ENCODE measurements at regions not wholly inside any gene's neighbourhood (a gene's known extent, or its start where the extent isn't known, plus 50 kb on each side); places are given as distances from the start of the nearest gene placed in this dataset.

DNA sequence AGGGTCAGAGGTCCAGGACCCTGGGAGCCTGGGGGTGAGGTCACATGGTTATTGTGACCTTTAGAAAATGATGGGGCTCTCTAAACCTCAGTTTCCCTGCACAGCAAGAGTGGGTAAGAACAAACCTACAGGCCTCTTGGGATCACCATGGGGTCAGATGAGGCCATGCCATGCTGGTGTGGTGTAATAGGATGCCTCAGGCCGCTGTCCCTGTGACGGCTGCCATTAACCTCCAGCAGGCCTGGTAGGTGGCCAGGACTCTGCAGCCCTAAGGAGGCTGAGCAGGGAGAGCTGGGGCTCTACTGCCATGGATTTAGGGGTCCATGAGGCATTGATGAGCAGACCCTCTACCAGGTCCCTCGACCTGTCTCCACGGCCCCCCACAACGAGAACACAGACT lies 265.5 kb downstream of the CTTN start:
- TF ChIP-seq ARID2 (CRISPR knock-in tag; IDR thresholded peaks at IDR 0.05; ENCODE audit: borderline replicate concordance) (no peak), ZFP41 (CRISPR knock-in tag; IDR thresholded peaks at IDR 0.05; ENCODE audit: borderline replicate concordance) (no peak), RFX5 (IDR thresholded peaks at IDR 0.05; ENCODE audit: low read depth, low read length) (no peak), ZNF362 (CRISPR knock-in tag; IDR thresholded peaks at IDR 0.05; ENCODE audit: borderline replicate concordance) (no peak), ZNF282 (IDR thresholded peaks at IDR 0.05; ENCODE audit: partially characterized antibody) (no peak), GZF1 (CRISPR knock-in tag; IDR thresholded peaks at IDR 0.05) (no peak), TEAD3 (CRISPR knock-in tag; optimal IDR thresholded peaks at IDR 0.05; ENCODE audit: borderline replicate concordance) (no peak), TCF7L2 (IDR thresholded peaks at IDR 0.05; ENCODE audit: low read depth, low read length) (no peak), YY1 (IDR thresholded peaks at IDR 0.05; ENCODE audit: insufficient read depth, insufficient replicate concordance, low read depth, low read length) (no peak), ZSCAN12 (CRISPR knock-in tag; IDR thresholded peaks at IDR 0.05) (no peak), FIP1L1 (IDR thresholded peaks at IDR 0.05; ENCODE audit: borderline replicate concordance, insufficient read depth, low read depth, low read length) (no peak), PHF21A (CRISPR knock-in tag; IDR thresholded peaks at IDR 0.05) (no peak), ZSCAN22 (CRISPR knock-in tag; IDR thresholded peaks at IDR 0.05) (no peak)
- TF ChIP-seq, protein P1, sequence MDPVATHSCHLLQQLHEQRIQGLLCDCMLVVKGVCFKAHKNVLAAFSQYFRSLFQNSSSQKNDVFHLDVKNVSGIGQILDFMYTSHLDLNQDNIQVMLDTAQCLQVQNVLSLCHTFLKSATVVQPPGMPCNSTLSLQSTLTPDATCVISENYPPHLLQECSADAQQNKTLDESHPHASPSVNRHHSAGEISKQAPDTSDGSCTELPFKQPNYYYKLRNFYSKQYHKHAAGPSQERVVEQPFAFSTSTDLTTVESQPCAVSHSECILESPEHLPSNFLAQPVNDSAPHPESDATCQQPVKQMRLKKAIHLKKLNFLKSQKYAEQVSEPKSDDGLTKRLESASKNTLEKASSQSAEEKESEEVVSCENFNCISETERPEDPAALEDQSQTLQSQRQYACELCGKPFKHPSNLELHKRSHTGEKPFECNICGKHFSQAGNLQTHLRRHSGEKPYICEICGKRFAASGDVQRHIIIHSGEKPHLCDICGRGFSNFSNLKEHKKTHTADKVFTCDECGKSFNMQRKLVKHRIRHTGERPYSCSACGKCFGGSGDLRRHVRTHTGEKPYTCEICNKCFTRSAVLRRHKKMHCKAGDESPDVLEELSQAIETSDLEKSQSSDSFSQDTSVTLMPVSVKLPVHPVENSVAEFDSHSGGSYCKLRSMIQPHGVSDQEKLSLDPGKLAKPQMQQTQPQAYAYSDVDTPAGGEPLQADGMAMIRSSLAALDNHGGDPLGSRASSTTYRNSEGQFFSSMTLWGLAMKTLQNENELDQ (CRISPR knock-in tag; IDR thresholded peaks at IDR 0.05; ENCODE audit: borderline replicate concordance) = no peak
- ChIA-PET CTCF (ENCODE audit: low intra/inter-chr PET ratio, low total read pairs) (no interaction called here), POLR2A (no interaction called here)
- ATAC-seq (no peak), FAIRE-seq (no peak), DNase-seq (ENCODE audit: low spot score) (no peak)
- Histone ChIP-seq H3K79me2 (ENCODE audit: insufficient read depth, low read length) (no peaks in the 10 kb centered on the region), H2AFZ (ENCODE audit: low read length) (no peak overlapping the region), H3K9ac (ENCODE audit: insufficient read depth, low read depth, low read length) (no peak overlapping the region), H3K27ac (ENCODE audit: extremely low read length, insufficient read depth, low read length) (no peak overlapping the region), H3K36me3 (replicated peaks in 1 of 2; ENCODE audit: control insufficient read depth in 1 of 2, insufficient read depth in 2 of 2, low read length in 2 of 2) (peaks cover 17 to 28% of the 10 kb centered on the region in 2 experiments; a peak in 4 of 5 replicates), H3K27me3 (ENCODE audit: control insufficient read depth in 1 of 2, insufficient read depth in 2 of 2, low read length in 2 of 2) (no peaks in the 10 kb centered on the region), H4K20me1 (ENCODE audit: insufficient read depth, low read length) (peaks cover 8% of the 10 kb centered on the region; the same call in 1 of the 2 replicates), H3K4me1 (ENCODE audit: insufficient read depth, low read length) (peaks cover 24% of the 10 kb centered on the region), H3K4me2 (ENCODE audit: low read depth, low read length) (no peak overlapping the region), H3K4me3 (replicated peaks in 1 of 3; ENCODE audit: insufficient read depth in 1 of 3, low read depth in 2 of 3, low read length in 3 of 3) (no peak overlapping the region), H3K9me3 (ENCODE audit: low read length) (no peaks in the 10 kb centered on the region)
- no TSS peak for BruUV-seq (replicated peaks)
- in situ Hi-C loops (cut with HindIII; ENCODE audit: extremely low pct_ligation_motif_present, low pct_unique_long_range_greater_than_20kb) = no loop called here
- 100% methylated on average over 2 of the region's 5 CpGs for whole genome bisulfite sequencing (ENCODE audit: low lambda C conversion rate)
- intact Hi-C loops (cut with micrococcal nuclease; ENCODE audit: unreplicated experiment) = no loop called here
